ENCODE measurements at regions not wholly inside any gene's neighbourhood (a gene's known extent, or its start where the extent isn't known, plus 50 kb on each side); places are given as distances from the start of the nearest gene placed in this dataset.

GRCh38 chr4:24476282-24476681 lies 108.1 kb downstream of the DHX15 start:
- no peak for DNase-seq (ENCODE audit: low read depth, low spot score)

GRCh38 chr4:24475756-24476155 lies 108.6 kb downstream of the DHX15 start:
- no peak for DNase-seq (ENCODE audit: low read depth, low spot score)

- no peak for DNase-seq (ENCODE audit: low read depth, low spot score)
These were observed 111.0 kb downstream of the DHX15 start for GRCh38 chr4:24473309-24473721.

- DNase-seq (ENCODE audit: low read depth, low spot score): peak; percentile 20
These were observed 111.6 kb downstream of the DHX15 start for GRCh38 chr4:24472514-24473308.

- no peak for DNase-seq (ENCODE audit: low read depth, low spot score)
These were observed 112.2 kb downstream of the DHX15 start for GRCh38 chr4:24472161-24472510.

- no peak for DNase-seq (ENCODE audit: low read depth, low spot score)
These were observed 112.7 kb downstream of the DHX15 start for GRCh38 chr4:24471486-24472160.

- no peak for DNase-seq (ENCODE audit: low read depth, low spot score)
These were observed 113.5 kb downstream of the DHX15 start for GRCh38 chr4:24470666-24471485.

- DNase-seq (ENCODE audit: low read depth, low spot score): no peak
These were observed 116.3 kb downstream of the DHX15 start for GRCh38 chr4:24468071-24468470.

GRCh38 chr4:24464566-24464965 lies 119.8 kb downstream of the DHX15 start:
- no peak for DNase-seq (ENCODE audit: low read depth, low spot score)

- DNase-seq (ENCODE audit: low read depth, low spot score): no peak
These were observed 127.9 kb downstream of the DHX15 start for GRCh38 chr4:24456431-24456830.

GRCh38 chr4:24453951-24454350 lies 130.4 kb downstream of the DHX15 start:
- DNase-seq (ENCODE audit: low read depth, low spot score): no peak

- DNase-seq (ENCODE audit: low read depth, low spot score): no peak
These were observed 132.5 kb downstream of the DHX15 start for GRCh38 chr4:24451870-24452269.

- no peak for DNase-seq (ENCODE audit: low read depth, low spot score)
These were observed 141.2 kb downstream of the DHX15 start for GRCh38 chr4:24443200-24443599.

GRCh38 chr4:24440765-24441164 lies 143.6 kb downstream of the DHX15 start:
- DNase-seq (ENCODE audit: low read depth, low spot score): no peak

- no peak for DNase-seq (ENCODE audit: low read depth, low spot score)
These were observed 150.1 kb downstream of the DHX15 start for GRCh38 chr4:24434241-24434640.

GRCh38 chr4:24433515-24434214 lies 150.7 kb downstream of the DHX15 start:
- DNase-seq (ENCODE audit: low read depth, low spot score): no peak

- no peak for DNase-seq (ENCODE audit: low read depth, low spot score)
These were observed 155.5 kb downstream of the DHX15 start for GRCh38 chr4:24428850-24429249.

GRCh38 chr4:24426557-24426956 lies 157.8 kb downstream of the DHX15 start:
- DNase-seq (ENCODE audit: low read depth, low spot score): no peak

- no peak for DNase-seq (ENCODE audit: low read depth, low spot score)
These were observed 158.5 kb downstream of the DHX15 start for GRCh38 chr4:24425863-24426262.

- no peak for DNase-seq (ENCODE audit: low read depth, low spot score)
These were observed 160.7 kb downstream of the DHX15 start for GRCh38 chr4:24423670-24424069.

GRCh38 chr4:24422644-24423043 lies 161.7 kb downstream of the DHX15 start:
- DNase-seq (ENCODE audit: low read depth, low spot score): no peak

Data from pulmonary artery endothelial cell (primary cell).